HS-27A (cell line): ENCODE measurements at regions not wholly inside any gene's neighbourhood (a gene's known extent, or its start where the extent isn't known, plus 50 kb on each side); places are given as distances from the start of the nearest gene placed in this dataset.

Experiments used
- DNase-seq: peaks from one replicate; pipeline ENCODE4 v3.0.0-alpha.2; 2012; ENCODE audit warnings: low read depth, missing footprints

GRCh38 chr9:88757406-88758010, 222.5 kb downstream of the NXNL2 start:
- DNase-seq: no peak

GRCh38 chr9:88759364-88759763, 224.4 kb downstream of the NXNL2 start:
- no peak for DNase-seq

GRCh38 chr9:88766778-88767503, 224.3 kb upstream of the S1PR3 start:
- no peak for DNase-seq

GRCh38 chr9:88767504-88767790, 223.8 kb upstream of the S1PR3 start:
- DNase-seq: no peak

GRCh38 chr9:88772575-88772974, 218.7 kb upstream of the S1PR3 start:
- DNase-seq: no peak

GRCh38 chr9:88773126-88773525, 218.1 kb upstream of the S1PR3 start:
- no peak for DNase-seq

- DNase-seq: no peak
Measured at GRCh38 chr9:88773627-88774244, 217.5 kb upstream of the S1PR3 start.

- DNase-seq: no peak
Measured at GRCh38 chr9:88775037-88775471, 216.2 kb upstream of the S1PR3 start.

- DNase-seq: no peak
Measured at GRCh38 chr9:88775559-88775958, 215.7 kb upstream of the S1PR3 start.

GRCh38 chr9:88775966-88776365, 215.3 kb upstream of the S1PR3 start:
- no peak for DNase-seq

GRCh38 chr9:88776717-88777497, 214.4 kb upstream of the S1PR3 start:
- DNase-seq: no peak

GRCh38 chr9:88777498-88778312, 213.6 kb upstream of the S1PR3 start:
- DNase-seq: no peak

- DNase-seq: no peak
Measured at GRCh38 chr9:88781628-88782391, 209.5 kb upstream of the S1PR3 start.

- no peak for DNase-seq
Measured at GRCh38 chr9:88782931-88783710, 208.1 kb upstream of the S1PR3 start.

- no peak for DNase-seq
Measured at GRCh38 chr9:88783711-88784083, 207.6 kb upstream of the S1PR3 start.

GRCh38 chr9:88784960-88785359, 206.3 kb upstream of the S1PR3 start:
- DNase-seq: no peak

- no peak for DNase-seq
Measured at GRCh38 chr9:88786291-88787079, 204.8 kb upstream of the S1PR3 start.

- no peak for DNase-seq
Measured at GRCh38 chr9:88789785-88790184, 201.5 kb upstream of the S1PR3 start.

GRCh38 chr9:88791105-88791805, 200.0 kb upstream of the S1PR3 start:
- no peak for DNase-seq
